ENCODE measurements at regions not wholly inside any gene's neighbourhood (a gene's known extent, or its start where the extent isn't known, plus 50 kb on each side); places are given as distances from the start of the nearest gene placed in this dataset.

DNA sequence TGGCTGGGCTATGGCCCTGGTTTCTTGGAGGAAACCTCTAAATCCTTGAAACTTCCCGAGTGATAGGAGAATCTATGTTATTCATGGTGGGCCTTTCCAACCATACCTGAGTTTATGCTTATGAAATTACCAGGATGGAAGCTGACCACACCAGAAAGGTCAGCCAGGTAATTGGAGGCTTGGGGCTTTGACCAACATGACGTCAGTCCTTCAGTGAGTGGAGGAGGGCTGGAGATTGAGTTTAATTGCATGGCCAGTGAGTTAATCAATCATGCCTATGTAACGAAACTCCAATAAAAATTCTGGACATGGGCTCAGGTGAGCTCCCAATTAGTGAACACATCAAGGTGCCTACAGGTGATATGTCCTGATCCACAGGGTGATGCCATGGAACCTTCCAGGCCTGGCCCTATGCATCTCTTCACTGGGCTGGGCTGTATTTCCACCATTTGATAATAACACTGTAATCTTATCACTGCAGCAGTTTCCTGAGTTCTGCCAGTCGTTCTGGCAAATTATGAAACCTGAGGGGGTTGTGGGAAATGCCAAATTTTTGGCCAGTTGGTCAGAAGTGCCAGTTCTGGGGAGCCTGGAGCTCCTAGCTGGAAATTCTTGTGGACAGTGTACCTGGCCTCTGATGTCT lies 106.5 kb downstream of the CDH26 start:
- no peak for FAIRE-seq
- DNase-seq (ENCODE audit: insufficient read length, low spot score) = no peak

DNA sequence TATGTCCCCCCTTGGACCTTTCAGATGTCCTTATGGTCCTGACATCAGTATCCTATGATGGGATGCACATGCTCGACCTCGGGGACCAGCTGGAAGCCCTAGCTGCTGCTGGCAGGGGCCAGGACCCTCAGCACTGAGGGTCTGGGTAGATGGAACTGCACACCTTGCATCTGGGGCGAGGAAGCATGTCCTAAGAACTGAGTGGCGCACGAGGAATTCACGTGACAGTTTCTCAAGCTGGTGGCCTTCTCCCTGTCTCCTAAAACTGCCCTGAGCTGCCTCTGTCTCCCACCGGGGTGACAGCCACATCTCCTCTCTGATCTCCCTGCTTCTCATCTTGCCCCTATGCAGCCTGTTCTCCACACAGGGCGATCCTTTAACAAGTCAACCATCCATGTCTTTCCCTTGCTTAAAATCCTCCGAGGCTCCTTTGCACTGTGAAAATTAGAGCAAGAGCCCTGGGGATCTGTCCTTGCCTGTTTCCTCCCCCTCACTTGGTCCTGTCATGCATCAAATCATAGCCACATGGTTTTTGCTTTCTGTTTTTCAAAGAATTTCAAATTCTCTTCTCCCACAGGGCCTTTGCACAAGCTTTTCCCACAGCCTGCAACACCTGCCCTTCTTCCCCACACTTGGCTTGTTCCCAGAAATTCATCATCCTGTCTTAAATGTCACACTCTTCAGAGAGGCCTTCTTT lies 107.7 kb downstream of the CDH26 start:
- no peak for FAIRE-seq
- TF ChIP-seq, protein P1, sequence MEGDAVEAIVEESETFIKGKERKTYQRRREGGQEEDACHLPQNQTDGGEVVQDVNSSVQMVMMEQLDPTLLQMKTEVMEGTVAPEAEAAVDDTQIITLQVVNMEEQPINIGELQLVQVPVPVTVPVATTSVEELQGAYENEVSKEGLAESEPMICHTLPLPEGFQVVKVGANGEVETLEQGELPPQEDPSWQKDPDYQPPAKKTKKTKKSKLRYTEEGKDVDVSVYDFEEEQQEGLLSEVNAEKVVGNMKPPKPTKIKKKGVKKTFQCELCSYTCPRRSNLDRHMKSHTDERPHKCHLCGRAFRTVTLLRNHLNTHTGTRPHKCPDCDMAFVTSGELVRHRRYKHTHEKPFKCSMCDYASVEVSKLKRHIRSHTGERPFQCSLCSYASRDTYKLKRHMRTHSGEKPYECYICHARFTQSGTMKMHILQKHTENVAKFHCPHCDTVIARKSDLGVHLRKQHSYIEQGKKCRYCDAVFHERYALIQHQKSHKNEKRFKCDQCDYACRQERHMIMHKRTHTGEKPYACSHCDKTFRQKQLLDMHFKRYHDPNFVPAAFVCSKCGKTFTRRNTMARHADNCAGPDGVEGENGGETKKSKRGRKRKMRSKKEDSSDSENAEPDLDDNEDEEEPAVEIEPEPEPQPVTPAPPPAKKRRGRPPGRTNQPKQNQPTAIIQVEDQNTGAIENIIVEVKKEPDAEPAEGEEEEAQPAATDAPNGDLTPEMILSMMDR (IDR thresholded peaks at IDR 0.05; ENCODE audit: insufficient read depth, missing control alignments) = no peak
- DNase-seq (ENCODE audit: insufficient read length, low spot score) = no peak

More for the DNA sequence above, 106.5 kb downstream of the CDH26 start:
- TF ChIP-seq, protein P1 (IDR thresholded peaks at IDR 0.05; ENCODE audit: insufficient read depth, missing control alignments) = no peak

DNA sequence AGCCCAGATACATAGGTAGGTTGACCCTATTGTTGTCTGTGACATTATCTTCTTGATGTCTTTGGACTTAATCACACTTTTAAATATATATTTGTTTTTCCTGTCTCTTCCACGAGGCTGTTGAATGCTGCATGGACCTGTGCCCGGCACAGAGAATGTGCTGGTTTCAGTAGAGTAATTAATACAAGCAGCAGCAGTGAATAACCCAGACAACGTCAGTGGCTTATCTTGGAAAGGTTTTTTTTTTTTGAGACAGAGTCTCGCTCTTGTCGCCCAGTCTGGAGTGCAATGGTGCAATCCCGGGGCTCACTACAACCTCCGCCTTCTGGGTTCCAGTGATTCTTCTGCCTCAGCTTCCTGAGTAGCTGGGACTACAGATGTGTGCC lies 108.2 kb downstream of the CDH26 start:
- TF ChIP-seq, protein P1 (IDR thresholded peaks at IDR 0.05; ENCODE audit: insufficient read depth, missing control alignments) = no peak
- DNase-seq (ENCODE audit: insufficient read length, low spot score) (no peak), FAIRE-seq (no peak)

DNA sequence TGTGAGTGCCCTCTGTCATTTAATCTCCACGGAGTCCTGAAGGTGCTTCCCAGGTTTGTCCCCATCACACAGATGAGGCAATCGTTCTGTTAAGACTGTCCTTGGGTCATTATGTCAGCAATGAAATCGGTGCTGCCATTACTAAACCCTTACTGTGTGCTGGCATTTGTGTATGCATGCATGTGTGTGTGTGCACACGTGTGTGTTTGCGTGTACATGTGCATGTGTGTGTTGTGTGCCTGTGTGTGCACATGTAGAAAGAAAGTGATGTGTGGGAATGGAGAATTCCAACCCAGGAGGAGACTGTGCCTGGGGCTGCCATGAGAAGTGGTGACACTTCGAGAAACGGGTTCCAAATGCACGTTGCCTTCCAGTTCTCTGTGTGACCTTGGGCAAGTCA lies 110.3 kb downstream of the CDH26 start:
- DNase-seq (ENCODE audit: insufficient read length, low spot score) (no peak), FAIRE-seq (no peak)
- TF ChIP-seq, protein P1 (IDR thresholded peaks at IDR 0.05; ENCODE audit: insufficient read depth, missing control alignments) = no peak

DNA sequence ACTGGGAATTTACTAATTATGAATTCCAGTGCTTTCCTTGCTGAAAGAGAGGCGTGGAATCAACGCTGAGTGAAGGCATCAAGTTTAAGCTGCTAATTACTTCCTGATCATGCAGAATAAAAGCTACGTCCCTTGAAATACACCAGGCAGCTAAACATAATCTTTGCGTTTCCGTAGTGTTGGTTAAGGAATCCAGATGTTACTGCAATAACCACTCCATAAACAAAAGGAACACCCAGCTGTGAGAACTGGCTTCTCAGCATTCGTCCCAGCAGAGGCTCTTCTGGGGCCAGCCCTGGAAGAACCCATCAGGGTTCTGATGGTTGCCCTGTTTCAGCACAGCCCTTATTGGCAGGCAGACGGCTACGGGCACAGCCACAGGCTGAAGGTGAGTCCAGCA lies 111.4 kb downstream of the CDH26 start:
- no peak for FAIRE-seq
- no peak for DNase-seq (ENCODE audit: insufficient read length, low spot score)
- TF ChIP-seq, protein P1 (IDR thresholded peaks at IDR 0.05; ENCODE audit: insufficient read depth, missing control alignments) = no peak

DNA sequence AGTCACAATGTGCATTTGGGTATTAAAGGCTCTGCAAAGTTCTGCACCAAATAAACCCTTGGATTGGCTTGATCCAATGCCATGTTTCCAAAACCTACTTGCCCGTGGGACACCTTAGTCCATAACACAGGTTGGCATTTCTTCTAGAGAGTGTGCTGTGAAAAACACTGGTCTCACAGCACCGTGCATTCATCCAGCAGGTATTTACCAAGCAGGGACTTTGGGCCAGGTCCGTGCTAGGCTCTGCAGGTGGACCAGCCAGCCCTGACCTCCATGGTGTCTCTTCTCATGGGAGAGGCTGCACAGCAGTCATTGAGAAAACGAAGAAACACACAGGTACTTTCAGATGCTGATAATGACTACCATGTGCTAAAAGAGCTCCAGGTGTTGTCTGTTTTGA lies 112.6 kb downstream of the CDH26 start:
- FAIRE-seq (no peak), DNase-seq (ENCODE audit: insufficient read length, low spot score) (no peak)
- TF ChIP-seq, protein P1 (IDR thresholded peaks at IDR 0.05; ENCODE audit: insufficient read depth, missing control alignments) = no peak

DNA sequence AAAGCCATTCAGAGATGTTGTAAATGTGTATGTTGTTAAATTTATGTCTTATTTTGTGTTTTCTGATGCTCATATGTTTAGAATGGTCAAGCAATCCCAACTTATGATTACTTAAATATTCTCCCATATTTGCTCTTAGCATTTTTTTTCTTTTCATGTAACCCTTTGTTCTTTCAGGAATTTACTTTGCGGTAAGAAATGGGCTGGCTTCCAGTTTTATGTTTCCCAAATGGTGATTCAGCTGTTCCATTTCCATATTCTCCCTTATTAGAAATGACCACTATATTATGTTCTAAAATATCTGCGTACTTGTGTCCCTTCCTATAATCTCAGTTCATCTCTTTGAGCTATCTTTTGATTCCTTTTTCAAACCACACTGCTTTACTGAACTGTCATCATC lies 113.7 kb downstream of the CDH26 start:
- TF ChIP-seq, protein P1 (IDR thresholded peaks at IDR 0.05; ENCODE audit: insufficient read depth, missing control alignments) = no peak
- FAIRE-seq (no peak), DNase-seq (ENCODE audit: insufficient read length, low spot score) (no peak)

Data from D721Med (cell line).